Panc1 (cell line): ENCODE measurements at regions not wholly inside any gene's neighbourhood (a gene's known extent, or its start where the extent isn't known, plus 50 kb on each side); places are given as distances from the start of the nearest gene placed in this dataset.

Source experiments
- ATAC-seq: fragments of 200-7000 bp; cut with Tn5 transposase; 2 replicates; pipeline ENCODE4 v1.9.1; 2020; ENCODE audit warnings: mild to moderate bottlenecking, moderate library complexity
- BruUV-seq: library from RNA; stranded (reverse); fragments of 400-500 nt; replicated peaks from 2 replicates; lab custom pipeline; 2021; lab: Mats Ljungman, UMichigan
- CTCF ChIA-PET: fragments of 300-600 bp; sonication (Branson Sonifier 250); formaldehyde crosslinking; loops from one replicate; lab custom pipeline; 2022; ENCODE audit warnings: antibody characterized with exemption; lab: Charles Lee
- POLR2A ChIA-PET: fragments of 300-600 bp; sonication (Branson Sonifier 250); formaldehyde crosslinking; loops from one replicate; lab custom pipeline; 2022; ENCODE audit warnings: antibody characterized with exemption; lab: Charles Lee
- DNase-seq: peaks from one replicate; pipeline ENCODE4 v3.0.0-alpha.2; 2010; ENCODE audit warnings: low read depth, low spot score
- H3K27ac ChIP-seq: 2 replicates; pipeline ENCODE4 v1.5.1; 2011; ENCODE audit warnings: mild to moderate bottlenecking, low read length, inconsistent platforms
- H3K27me3 ChIP-seq: fragments of 200-500 bp; sonication (Bioruptor generic); 2 replicates; pipeline ENCODE4 v1.6.0; 2014; ENCODE audit warnings: low read length, inconsistent platforms; ENCODE audit not compliant: control insufficient read depth, insufficient read depth
- H3K36me3 ChIP-seq: fragments of 200-500 bp; sonication (Bioruptor generic); 2 replicates; pipeline ENCODE4 v1.5.1; 2014; ENCODE audit warnings: inconsistent platforms, mild to moderate bottlenecking, low read length, moderate library complexity; ENCODE audit not compliant: control insufficient read depth, insufficient read depth
- H3K4me1 ChIP-seq: 2 replicates; pipeline ENCODE4 v1.5.1; 2011; ENCODE audit warnings: inconsistent platforms, mild to moderate bottlenecking, low read length, moderate library complexity; ENCODE audit not compliant: control insufficient read depth, insufficient read depth
- H3K4me3 ChIP-seq, 2 experiments: 2 replicates each; pipeline ENCODE4 v1.5.1; 2011 to 2012; ENCODE audit warnings: low read depth in 2 of 2, low read length in 2 of 2, mild to moderate bottlenecking in 2 of 2, inconsistent platforms in 1 of 2, moderate library complexity in 1 of 2
- H3K9me3 ChIP-seq: fragments of 200-500 bp; sonication (Bioruptor generic); 2 replicates; pipeline ENCODE4 v1.5.1; 2014; ENCODE audit warnings: low read depth, mild to moderate bottlenecking, inconsistent platforms, low read length, moderate library complexity; ENCODE audit not compliant: control insufficient read depth, insufficient read depth
- CTCF ChIP-seq: fragments of 450-650 bp; IDR thresholded peaks from 2 replicates; pipeline ENCODE4 v1.5.1; 2017; ENCODE audit warnings: mild to moderate bottlenecking
- POLR2AphosphoS5 ChIP-seq: IDR thresholded peaks from 2 replicates; pipeline ENCODE4 v1.6.1; 2012; ENCODE audit warnings: mild to moderate bottlenecking, low read depth, low read length, moderate library complexity
- REST ChIP-seq, 2 experiments: IDR thresholded peaks; 2 replicates each; pipeline ENCODE4 v1.6.1; 2011 to 2012; ENCODE audit warnings: low read depth in 2 of 2, control low read depth in 1 of 2, low read length in 1 of 2, mild to moderate bottlenecking in 1 of 2, moderate library complexity in 1 of 2; ENCODE audit not compliant: insufficient read depth in 1 of 2
- SIN3A ChIP-seq: IDR thresholded peaks from 2 replicates; pipeline ENCODE4 v1.6.1; 2012; ENCODE audit warnings: low read depth, mild to moderate bottlenecking, low read length, moderate library complexity, borderline replicate concordance; ENCODE audit not compliant: insufficient read depth
- TCF7L2 ChIP-seq: IDR thresholded peaks from 2 replicates; pipeline ENCODE4 v1.6.1; 2011; ENCODE audit warnings: mild to moderate bottlenecking, low read depth, low read length, inconsistent platforms
- in situ Hi-C: cut with HindIII; loops from 2 replicates; pipeline ENCODE4 v1.10.0; 2016; ENCODE audit warnings: low sequenced_read_pairs, low pct_unique_long_range_greater_than_20kb
- intact Hi-C: fragments of 100-400 bp; cut with micrococcal nuclease; formaldehyde crosslinking; loops from one replicate; pipeline ENCODE4 v1.10.0; 2022; ENCODE audit not compliant: unreplicated experiment

- no TSS peak for BruUV-seq
- ATAC-seq = no peak
- no peaks in the 10 kb centered on the region; the same call in 1 of the 2 replicates for H3K36me3 ChIP-seq
- TF ChIP-seq POLR2AphosphoS5 = no peak
- TF ChIP-seq SIN3A = no peak
- no peak for TF ChIP-seq CTCF
- no peak for TF ChIP-seq TCF7L2
- no peak for TF ChIP-seq REST (IDR thresholded peaks at IDR 0.05; ENCODE audit: insufficient read depth in 1 of 2, low read depth in 2 of 2, low read length in 1 of 2)
- no peak overlapping the region for H3K27ac ChIP-seq
- ChIA-PET POLR2A (no interaction called here), CTCF (no interaction called here)
- intact Hi-C loops = no loop called here
- no peak overlapping the region for H3K4me3 ChIP-seq
- H3K9me3 ChIP-seq = no peaks in the 10 kb centered on the region
- no peak for DNase-seq
- in situ Hi-C loops = no loop called here
- H3K4me1 ChIP-seq = no peaks in the 10 kb centered on the region
- H3K27me3 ChIP-seq = 0 out of 2 replicates have a peak, but pooled peaks cover 2% of the 10 kb centered on the region
Measured at GRCh38 chr3:157566596-157566995, 63.4 kb upstream of the VEPH1 start.

- Histone ChIP-seq H3K4me1 (no peaks in the 10 kb centered on the region), H3K27ac (no peak overlapping the region), H3K36me3 (no peaks in the 10 kb centered on the region), H3K4me3 (no peak overlapping the region), H3K9me3 (no peaks in the 10 kb centered on the region), H3K27me3 (no peaks in the 10 kb centered on the region)
- DNase-seq (no peak), ATAC-seq (no peak)
- CTCF ChIA-PET = no interaction called here
- intact Hi-C loops (no loop called here), in situ Hi-C loops (no loop called here)
- POLR2A ChIA-PET = no interaction called here
- no TSS peak for BruUV-seq
- TF ChIP-seq REST (IDR thresholded peaks at IDR 0.05; ENCODE audit: insufficient read depth in 1 of 2, low read depth in 2 of 2, low read length in 1 of 2) (no peak), SIN3A (no peak), TCF7L2 (no peak), CTCF (no peak), POLR2AphosphoS5 (no peak)
Measured at GRCh38 chr3:157559401-157559800, 56.2 kb upstream of the VEPH1 start.
